K562 (cell line): ENCODE measurements at regions not wholly inside any gene's neighbourhood (a gene's known extent, or its start where the extent isn't known, plus 50 kb on each side); places are given as distances from the start of the nearest gene placed in this dataset.

Experiments used
- CBX1 ChIP-seq: sonication (generic); IDR thresholded peaks from 2 replicates; pipeline ENCODE4 v1.6.1; 2016; ENCODE audit warnings: antibody characterized with exemption, low read depth, mild to moderate bottlenecking
- CREM ChIP-seq: IDR thresholded peaks from 2 replicates; pipeline ENCODE4 v1.6.1; 2014; ENCODE audit warnings: antibody characterized with exemption, low read depth
- DMBX1 ChIP-seq: fragments of 250-450 bp; sonication (Bioruptor Pico); IDR thresholded peaks from 2 replicates; pipeline ENCODE4 v1.8.0; 2022; ENCODE audit warnings: inconsistent platforms, mild to moderate bottlenecking, moderate library complexity, borderline replicate concordance
- E2F3 ChIP-seq: fragments of 250-450 bp; sonication (Bioruptor Pico); IDR thresholded peaks from 2 replicates; pipeline ENCODE4 v1.4.0; 2020; ENCODE audit warnings: mild to moderate bottlenecking
- EHMT2 ChIP-seq: fragments of 450-650 bp; IDR thresholded peaks from 2 replicates; pipeline ENCODE4 v1.6.1; 2018; ENCODE audit warnings: antibody characterized with exemption
- HDAC1 ChIP-seq, 2 experiments: fragments of 450-650 bp; IDR thresholded peaks; 2 replicates each; pipeline ENCODE4 v1.6.1; 2016 to 2017; ENCODE audit warnings: inconsistent platforms in 1 of 2, mild to moderate bottlenecking in 1 of 2, moderate library complexity in 1 of 2
- POLR2A ChIP-seq: fragments of 450-650 bp; conservative IDR thresholded peaks from 2 replicates; pipeline ENCODE4 v1.6.1; 2016
- RAD21 ChIP-seq, 2 experiments: fragments of 250-450 bp in 1 of 2; fragments of 450-650 bp in 1 of 2; sonication (Bioruptor Pico) in 1 of 2; formaldehyde crosslinking in 1 of 2; IDR thresholded peaks in 1 of 2; conservative IDR thresholded peaks in 1 of 2; 2 replicates each; pipeline versions ENCODE4 v1.4.0 to v1.8.0; 2020 to 2022; ENCODE audit warnings: mild to moderate bottlenecking in 2 of 2, moderate library complexity in 1 of 2
- SP1 ChIP-seq: sonication (generic); formaldehyde crosslinking; IDR thresholded peaks from 2 replicates; pipeline ENCODE4 v1.8.1; 2022; ENCODE audit warnings: mild to moderate bottlenecking, missing genetic modification reagents
- TAF9B ChIP-seq: fragments of 450-650 bp; IDR thresholded peaks from 2 replicates; pipeline ENCODE4 v1.6.1; 2018; ENCODE audit warnings: mild to moderate bottlenecking; ENCODE audit not compliant: partially characterized antibody
- ZBTB7A ChIP-seq: IDR thresholded peaks from 2 replicates; pipeline ENCODE4 v1.6.1; 2011; ENCODE audit warnings: low read depth, mild to moderate bottlenecking, low read length, moderate library complexity, borderline replicate concordance; ENCODE audit not compliant: control insufficient read depth
- ZFX ChIP-seq: sonication (generic); formaldehyde crosslinking; IDR thresholded peaks from 2 replicates; pipeline ENCODE4 v1.8.0; 2022; ENCODE audit warnings: mild to moderate bottlenecking, missing genetic modification reagents, moderate library complexity
- TF ChIP-seq, protein P1 (sequence below), 2 experiments: fragments of 250-450 bp in 1 of 2; fragments of 450-650 bp in 1 of 2; sonication (Bioruptor Pico) in 1 of 2; IDR thresholded peaks; 2 replicates each; pipeline versions ENCODE4 v1.6.1 to v1.8.0; 2016 to 2021; ENCODE audit warnings: mild to moderate bottlenecking in 2 of 2, moderate library complexity in 2 of 2, missing compliant biosample characterization in 1 of 2, missing genetic modification characterization in 1 of 2
- TF ChIP-seq, protein P2 (sequence below), 3 experiments: IDR thresholded peaks in 2 of 3; conservative IDR thresholded peaks in 1 of 3; 2 replicates each; pipeline ENCODE4 v1.5.1; 2011 to 2012; ENCODE audit warnings: low read length in 3 of 3, mild to moderate bottlenecking in 3 of 3, control low read depth in 2 of 3, improper control_type of control experiment in 1 of 3, inconsistent platforms in 1 of 3, low read depth in 1 of 3, mixed read lengths in 1 of 3, moderate library complexity in 1 of 3; ENCODE audit not compliant: insufficient read depth in 2 of 3
- TF ChIP-seq, protein P3 (sequence below): fragments of 450-650 bp; IDR thresholded peaks from 2 replicates; pipeline ENCODE4 v1.6.1; 2016; ENCODE audit warnings: mild to moderate bottlenecking
- TF ChIP-seq, protein P4 (sequence below): sonication (generic); formaldehyde crosslinking; IDR thresholded peaks from 2 replicates; pipeline ENCODE4 v1.8.0; 2022; ENCODE audit warnings: mild to moderate bottlenecking, missing genetic modification reagents

DNA sequence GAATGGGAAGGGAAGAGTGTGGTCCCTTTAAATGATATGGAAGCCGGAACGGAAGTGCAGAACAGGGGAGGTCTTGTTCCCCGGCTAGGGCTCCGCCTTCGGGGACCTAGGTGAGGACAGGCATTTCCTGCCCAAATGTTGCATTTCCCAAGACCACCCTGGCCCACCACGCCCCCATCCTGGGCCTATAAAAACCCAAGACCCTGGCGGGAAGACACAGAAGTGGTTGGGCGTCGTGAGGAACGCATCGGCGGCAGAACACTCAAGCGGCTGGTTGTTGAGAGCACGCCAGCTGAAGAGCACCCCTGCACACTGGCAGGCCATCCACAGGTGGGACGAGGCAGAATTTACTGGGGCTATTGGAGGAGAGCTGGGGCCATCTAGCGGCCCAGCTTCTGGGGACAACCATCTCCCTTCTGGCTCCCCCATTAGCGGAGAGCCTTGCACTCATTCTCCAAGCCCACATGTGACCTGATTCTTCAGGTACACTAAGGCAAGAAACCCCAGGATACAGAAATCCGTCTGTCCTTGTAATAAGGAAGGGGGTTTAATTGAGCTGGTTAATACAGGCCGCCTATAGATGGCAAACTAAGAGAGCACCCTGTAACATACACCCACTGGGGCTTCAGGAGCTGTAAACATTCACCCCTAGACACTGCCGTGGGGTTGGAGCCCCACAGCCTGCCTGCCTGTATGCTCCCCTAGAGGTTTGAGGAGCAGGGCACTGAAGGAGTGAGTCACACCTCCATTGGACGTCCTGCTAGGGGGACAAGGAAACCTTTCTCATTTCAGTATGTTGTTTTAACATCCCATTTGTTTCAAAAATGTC, 1327.9 kb downstream of the BRINP3 start (continued):
- peak; percentile 59 to 70 for TF ChIP-seq RAD21 (CRISPR knock-in tag; conservative IDR thresholded peaks at IDR 0.05 in 1 of 2, IDR thresholded peaks at IDR 0.05 in 1 of 2)
- peak; percentile 85 for TF ChIP-seq ZBTB7A
- TF ChIP-seq, protein P1, sequence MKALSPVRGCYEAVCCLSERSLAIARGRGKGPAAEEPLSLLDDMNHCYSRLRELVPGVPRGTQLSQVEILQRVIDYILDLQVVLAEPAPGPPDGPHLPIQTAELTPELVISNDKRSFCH (CRISPR knock-in tag; IDR thresholded peaks at IDR 0.05) = no peak
- TF ChIP-seq, protein P1 (tag; IDR thresholded peaks at IDR 0.05) = peak; percentile 49; the same call in 1 of the 2 replicates
- peak; percentile 92 for TF ChIP-seq POLR2A
- TF ChIP-seq ZFX (CRISPR knock-in tag) = peak; percentile 38; the same call in 1 of the 2 replicates
- TF ChIP-seq, protein P2, sequence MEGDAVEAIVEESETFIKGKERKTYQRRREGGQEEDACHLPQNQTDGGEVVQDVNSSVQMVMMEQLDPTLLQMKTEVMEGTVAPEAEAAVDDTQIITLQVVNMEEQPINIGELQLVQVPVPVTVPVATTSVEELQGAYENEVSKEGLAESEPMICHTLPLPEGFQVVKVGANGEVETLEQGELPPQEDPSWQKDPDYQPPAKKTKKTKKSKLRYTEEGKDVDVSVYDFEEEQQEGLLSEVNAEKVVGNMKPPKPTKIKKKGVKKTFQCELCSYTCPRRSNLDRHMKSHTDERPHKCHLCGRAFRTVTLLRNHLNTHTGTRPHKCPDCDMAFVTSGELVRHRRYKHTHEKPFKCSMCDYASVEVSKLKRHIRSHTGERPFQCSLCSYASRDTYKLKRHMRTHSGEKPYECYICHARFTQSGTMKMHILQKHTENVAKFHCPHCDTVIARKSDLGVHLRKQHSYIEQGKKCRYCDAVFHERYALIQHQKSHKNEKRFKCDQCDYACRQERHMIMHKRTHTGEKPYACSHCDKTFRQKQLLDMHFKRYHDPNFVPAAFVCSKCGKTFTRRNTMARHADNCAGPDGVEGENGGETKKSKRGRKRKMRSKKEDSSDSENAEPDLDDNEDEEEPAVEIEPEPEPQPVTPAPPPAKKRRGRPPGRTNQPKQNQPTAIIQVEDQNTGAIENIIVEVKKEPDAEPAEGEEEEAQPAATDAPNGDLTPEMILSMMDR (IDR thresholded peaks at IDR 0.05 in 2 of 3, conservative IDR thresholded peaks at IDR 0.05 in 1 of 3; ENCODE audit: insufficient read depth in 2 of 3, low read depth in 1 of 3, low read length in 3 of 3) = peak; percentile 52 to 62 (median 58); a peak in 5 of 6 replicates
- TF ChIP-seq E2F3 (CRISPR knock-in tag) = peak; percentile 83
- 0 out of 2 replicates have a peak, but pooled peaks have one; percentile 15 for TF ChIP-seq EHMT2
- peak; percentile 35; the same call in 1 of the 2 replicates for TF ChIP-seq DMBX1 (CRISPR knock-in tag)
- peak; percentile 54; the same call in 1 of the 2 replicates for TF ChIP-seq SP1 (CRISPR knock-in tag)
- TF ChIP-seq HDAC1 (IDR thresholded peaks at IDR 0.05) = peak in 1 of 2 experiments; percentile 41; a peak in 1 of 4 replicates
- TF ChIP-seq CREM = peak; percentile 36; the same call in 1 of the 2 replicates
- TF ChIP-seq, protein P3, sequence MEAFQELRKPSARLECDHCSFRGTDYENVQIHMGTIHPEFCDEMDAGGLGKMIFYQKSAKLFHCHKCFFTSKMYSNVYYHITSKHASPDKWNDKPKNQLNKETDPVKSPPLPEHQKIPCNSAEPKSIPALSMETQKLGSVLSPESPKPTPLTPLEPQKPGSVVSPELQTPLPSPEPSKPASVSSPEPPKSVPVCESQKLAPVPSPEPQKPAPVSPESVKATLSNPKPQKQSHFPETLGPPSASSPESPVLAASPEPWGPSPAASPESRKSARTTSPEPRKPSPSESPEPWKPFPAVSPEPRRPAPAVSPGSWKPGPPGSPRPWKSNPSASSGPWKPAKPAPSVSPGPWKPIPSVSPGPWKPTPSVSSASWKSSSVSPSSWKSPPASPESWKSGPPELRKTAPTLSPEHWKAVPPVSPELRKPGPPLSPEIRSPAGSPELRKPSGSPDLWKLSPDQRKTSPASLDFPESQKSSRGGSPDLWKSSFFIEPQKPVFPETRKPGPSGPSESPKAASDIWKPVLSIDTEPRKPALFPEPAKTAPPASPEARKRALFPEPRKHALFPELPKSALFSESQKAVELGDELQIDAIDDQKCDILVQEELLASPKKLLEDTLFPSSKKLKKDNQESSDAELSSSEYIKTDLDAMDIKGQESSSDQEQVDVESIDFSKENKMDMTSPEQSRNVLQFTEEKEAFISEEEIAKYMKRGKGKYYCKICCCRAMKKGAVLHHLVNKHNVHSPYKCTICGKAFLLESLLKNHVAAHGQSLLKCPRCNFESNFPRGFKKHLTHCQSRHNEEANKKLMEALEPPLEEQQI = peak; percentile 78
- TF ChIP-seq TAF9B = peak; percentile 76
- peak; percentile 79 for TF ChIP-seq CBX1
- TF ChIP-seq, protein P4, sequence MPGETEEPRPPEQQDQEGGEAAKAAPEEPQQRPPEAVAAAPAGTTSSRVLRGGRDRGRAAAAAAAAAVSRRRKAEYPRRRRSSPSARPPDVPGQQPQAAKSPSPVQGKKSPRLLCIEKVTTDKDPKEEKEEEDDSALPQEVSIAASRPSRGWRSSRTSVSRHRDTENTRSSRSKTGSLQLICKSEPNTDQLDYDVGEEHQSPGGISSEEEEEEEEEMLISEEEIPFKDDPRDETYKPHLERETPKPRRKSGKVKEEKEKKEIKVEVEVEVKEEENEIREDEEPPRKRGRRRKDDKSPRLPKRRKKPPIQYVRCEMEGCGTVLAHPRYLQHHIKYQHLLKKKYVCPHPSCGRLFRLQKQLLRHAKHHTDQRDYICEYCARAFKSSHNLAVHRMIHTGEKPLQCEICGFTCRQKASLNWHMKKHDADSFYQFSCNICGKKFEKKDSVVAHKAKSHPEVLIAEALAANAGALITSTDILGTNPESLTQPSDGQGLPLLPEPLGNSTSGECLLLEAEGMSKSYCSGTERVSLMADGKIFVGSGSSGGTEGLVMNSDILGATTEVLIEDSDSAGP (CRISPR knock-in tag) = peak; percentile 78
